ENCODE measurements at regions not wholly inside any gene's neighbourhood (a gene's known extent, or its start where the extent isn't known, plus 50 kb on each side); places are given as distances from the start of the nearest gene placed in this dataset.

DNA sequence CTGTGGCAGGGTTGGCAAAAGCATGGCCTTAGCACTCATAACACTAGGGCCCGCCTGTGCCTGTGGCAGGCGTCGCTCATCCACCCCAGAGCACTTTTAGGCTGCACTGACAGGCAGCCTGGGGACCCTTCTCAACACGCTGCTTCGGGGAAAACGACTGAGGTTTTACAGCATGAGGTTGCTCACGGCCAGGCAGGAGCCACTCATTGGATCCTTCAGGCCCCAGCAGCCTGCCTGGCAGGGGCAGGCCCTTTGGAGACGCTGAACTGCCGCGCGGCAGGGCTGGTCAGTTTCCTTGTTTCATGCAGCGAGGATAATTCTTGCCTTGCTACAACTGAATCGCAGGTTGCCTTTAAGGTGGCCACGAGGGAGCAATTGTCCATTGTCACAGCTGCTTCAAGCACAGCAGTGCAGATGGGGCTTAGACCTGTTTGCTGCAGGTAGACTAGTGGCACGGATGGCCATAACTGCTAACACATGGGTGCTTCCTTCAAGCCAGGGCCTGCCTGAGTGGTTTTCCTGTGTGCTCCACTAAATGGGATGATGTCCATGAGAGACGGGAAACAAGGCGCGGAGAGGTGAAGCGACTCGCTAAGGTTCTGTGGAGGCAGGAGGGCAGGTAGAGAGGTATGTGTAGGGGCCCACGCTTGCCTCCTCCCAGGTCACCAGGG lies 49.9 kb upstream of the HS6ST1 start:
- Histone ChIP-seq H3K4me2 (ENCODE audit: low read length) (no peak overlapping the region), H3F3A (ENCODE audit: control insufficient read depth, insufficient read depth) (no peaks in the 10 kb centered on the region), H4K20me1 (ENCODE audit: control insufficient read depth, insufficient read depth, low read depth, low read length) (no peaks in the 10 kb centered on the region), H3K4me3 (ENCODE audit: low read length) (no peak overlapping the region), H3K9me3 (ENCODE audit: control insufficient read depth, insufficient read depth, low read length) (no peaks in the 10 kb centered on the region), H3K27me3 (ENCODE audit: control insufficient read depth, low read length) (no peaks in the 10 kb centered on the region), H3K36me3 (ENCODE audit: control insufficient read depth, low read length) (no peaks in the 10 kb centered on the region), H3K27ac (ENCODE audit: low read depth, low read length) (no peak overlapping the region), H3K79me2 (ENCODE audit: control insufficient read depth, low read length) (no peaks in the 10 kb centered on the region), H3K4me1 (ENCODE audit: control insufficient read depth, low read length) (no peaks in the 10 kb centered on the region), H3K9me2 (replicated peaks; ENCODE audit: control insufficient read depth, low read length) (no peaks in the 10 kb centered on the region)
- no peak for TF ChIP-seq EZH2phosphoT487 (IDR thresholded peaks at IDR 0.05; ENCODE audit: borderline replicate concordance, low read length)
- TF ChIP-seq, protein P1, sequence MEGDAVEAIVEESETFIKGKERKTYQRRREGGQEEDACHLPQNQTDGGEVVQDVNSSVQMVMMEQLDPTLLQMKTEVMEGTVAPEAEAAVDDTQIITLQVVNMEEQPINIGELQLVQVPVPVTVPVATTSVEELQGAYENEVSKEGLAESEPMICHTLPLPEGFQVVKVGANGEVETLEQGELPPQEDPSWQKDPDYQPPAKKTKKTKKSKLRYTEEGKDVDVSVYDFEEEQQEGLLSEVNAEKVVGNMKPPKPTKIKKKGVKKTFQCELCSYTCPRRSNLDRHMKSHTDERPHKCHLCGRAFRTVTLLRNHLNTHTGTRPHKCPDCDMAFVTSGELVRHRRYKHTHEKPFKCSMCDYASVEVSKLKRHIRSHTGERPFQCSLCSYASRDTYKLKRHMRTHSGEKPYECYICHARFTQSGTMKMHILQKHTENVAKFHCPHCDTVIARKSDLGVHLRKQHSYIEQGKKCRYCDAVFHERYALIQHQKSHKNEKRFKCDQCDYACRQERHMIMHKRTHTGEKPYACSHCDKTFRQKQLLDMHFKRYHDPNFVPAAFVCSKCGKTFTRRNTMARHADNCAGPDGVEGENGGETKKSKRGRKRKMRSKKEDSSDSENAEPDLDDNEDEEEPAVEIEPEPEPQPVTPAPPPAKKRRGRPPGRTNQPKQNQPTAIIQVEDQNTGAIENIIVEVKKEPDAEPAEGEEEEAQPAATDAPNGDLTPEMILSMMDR (IDR thresholded peaks at IDR 0.05; ENCODE audit: low read depth, low read length, poor library complexity, severe bottlenecking): no peak

DNA sequence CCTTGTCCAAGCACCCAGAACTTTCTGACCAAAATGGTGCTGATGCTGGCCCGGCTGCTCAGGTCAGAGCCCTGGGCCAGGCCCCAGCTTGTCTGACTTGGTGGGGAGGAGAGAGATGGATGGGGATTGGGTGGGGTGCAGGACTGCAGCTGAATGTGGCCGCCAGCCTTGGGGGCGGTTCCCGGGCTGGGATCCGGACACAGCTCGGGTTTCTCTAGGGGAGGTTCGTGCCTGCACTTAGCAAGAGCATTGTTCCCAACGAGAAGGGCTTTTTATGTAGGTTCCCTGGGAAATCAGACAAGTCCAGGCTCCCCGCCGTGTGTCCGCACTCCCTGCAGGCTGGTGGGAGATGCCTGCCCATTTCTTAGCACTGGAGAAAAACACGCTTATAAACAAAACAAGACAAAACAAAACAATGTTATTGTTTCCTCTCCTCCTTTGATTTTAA lies 50.5 kb upstream of the HS6ST1 start:
- Histone ChIP-seq H3K9me2 (replicated peaks; ENCODE audit: control insufficient read depth, low read length) (no peaks in the 10 kb centered on the region), H3K27me3 (ENCODE audit: control insufficient read depth, low read length) (no peaks in the 10 kb centered on the region), H3K79me2 (ENCODE audit: control insufficient read depth, low read length) (no peaks in the 10 kb centered on the region), H3F3A (ENCODE audit: control insufficient read depth, insufficient read depth) (no peaks in the 10 kb centered on the region), H3K4me1 (ENCODE audit: control insufficient read depth, low read length) (no peaks in the 10 kb centered on the region), H3K9me3 (ENCODE audit: control insufficient read depth, insufficient read depth, low read length) (no peaks in the 10 kb centered on the region), H3K36me3 (ENCODE audit: control insufficient read depth, low read length) (no peaks in the 10 kb centered on the region), H3K27ac (ENCODE audit: low read depth, low read length) (no peak overlapping the region), H3K4me2 (ENCODE audit: low read length) (no peak overlapping the region), H3K4me3 (ENCODE audit: low read length) (no peak overlapping the region), H4K20me1 (ENCODE audit: control insufficient read depth, insufficient read depth, low read depth, low read length) (no peaks in the 10 kb centered on the region)
- TF ChIP-seq EZH2phosphoT487 (IDR thresholded peaks at IDR 0.05; ENCODE audit: borderline replicate concordance, low read length): no peak
- TF ChIP-seq, protein P1 (IDR thresholded peaks at IDR 0.05; ENCODE audit: low read depth, low read length, poor library complexity, severe bottlenecking): no peak

DNA sequence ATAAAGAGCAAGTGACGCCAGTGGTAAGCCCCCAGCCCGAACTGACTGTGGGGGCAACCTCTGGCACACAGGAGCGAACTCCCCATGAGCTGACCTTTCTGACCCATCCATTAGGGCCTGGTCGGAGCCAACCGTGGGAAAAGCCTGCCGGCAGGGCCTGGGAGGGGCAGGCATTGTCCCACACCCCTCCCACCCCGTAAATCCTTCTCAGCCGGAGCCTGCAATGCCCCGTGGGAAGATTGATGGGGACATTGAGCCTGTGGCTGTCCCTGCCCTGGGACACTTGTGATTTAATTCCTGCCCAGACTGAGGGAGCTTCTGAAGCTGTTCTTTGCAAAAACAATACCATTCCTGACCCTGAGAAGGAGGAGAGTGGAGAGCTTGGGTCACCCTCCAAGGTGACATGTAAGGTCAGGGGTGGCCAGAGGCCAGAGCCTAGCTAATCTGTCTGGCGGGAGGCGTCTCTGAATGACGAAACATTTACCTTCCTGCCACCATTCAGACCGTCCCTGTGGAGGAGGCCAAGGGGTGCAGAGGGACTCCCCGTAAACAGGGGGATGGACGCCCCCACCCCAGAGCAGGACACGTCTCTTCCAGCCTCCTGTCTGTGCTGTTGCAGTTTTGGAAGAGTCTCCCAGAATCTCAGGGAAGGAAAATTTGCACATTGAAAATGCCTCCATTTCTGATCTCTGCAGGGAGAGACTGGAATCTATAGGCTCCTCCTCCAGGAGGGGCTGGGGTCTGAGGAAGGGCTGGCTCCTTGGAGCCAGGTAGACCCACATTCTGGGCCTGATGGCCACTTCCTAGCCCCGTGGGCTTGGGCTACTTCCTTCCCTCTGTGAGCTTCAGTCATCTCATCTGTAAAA lies 51.2 kb upstream of the HS6ST1 start:
- H3K4me1 ChIP-seq (ENCODE audit: control insufficient read depth, low read length): no peaks in the 10 kb centered on the region
- H3K79me2 ChIP-seq (ENCODE audit: control insufficient read depth, low read length): no peaks in the 10 kb centered on the region
- H3F3A ChIP-seq (ENCODE audit: control insufficient read depth, insufficient read depth): no peaks in the 10 kb centered on the region
- no peaks in the 10 kb centered on the region for H3K9me2 ChIP-seq (replicated peaks; ENCODE audit: control insufficient read depth, low read length)
- H3K27me3 ChIP-seq (ENCODE audit: control insufficient read depth, low read length): no peaks in the 10 kb centered on the region
- H3K4me3 ChIP-seq (ENCODE audit: low read length): no peak overlapping the region
- no peak overlapping the region for H3K4me2 ChIP-seq (ENCODE audit: low read length)
- no peaks in the 10 kb centered on the region for H3K36me3 ChIP-seq (ENCODE audit: control insufficient read depth, low read length)
- no peak for TF ChIP-seq EZH2phosphoT487 (IDR thresholded peaks at IDR 0.05; ENCODE audit: borderline replicate concordance, low read length)
- TF ChIP-seq, protein P1 (IDR thresholded peaks at IDR 0.05; ENCODE audit: low read depth, low read length, poor library complexity, severe bottlenecking): no peak
- H3K27ac ChIP-seq (ENCODE audit: low read depth, low read length): no peak overlapping the region
- H3K9me3 ChIP-seq (ENCODE audit: control insufficient read depth, insufficient read depth, low read length): no peaks in the 10 kb centered on the region
- H4K20me1 ChIP-seq (ENCODE audit: control insufficient read depth, insufficient read depth, low read depth, low read length): no peaks in the 10 kb centered on the region

All from DOHH2 (cell line).